Lung (tissue), 11 donors: ENCODE measurements at regions not wholly inside any gene's neighbourhood (a gene's known extent, or its start where the extent isn't known, plus 50 kb on each side); places are given as distances from the start of the nearest gene placed in this dataset.

Source experiments
- ATAC-seq: fragments of 200-7000 bp; cut with Tn5 transposase; one replicate; pipeline ENCODE4 v1.9.1; 2020; ENCODE audit warnings: moderate number of reproducible peaks; ENCODE audit not compliant: insufficient read depth, low FRiP score
- DNase-seq, 3 donors: peaks; one replicate each; pipeline ENCODE4 v3.0.0-alpha.2; 2013 to 2017
- H3K27ac ChIP-seq, 2 donors: one replicate each; pipeline ENCODE4 v1.5.1; 2013; ENCODE audit warnings: mild to moderate bottlenecking in 2 of 2, moderate library complexity in 2 of 2, control low read depth in 1 of 2, inconsistent platforms in 1 of 2, low read depth in 1 of 2, low read length in 1 of 2
- H3K27me3 ChIP-seq, 3 donors: one replicate each; pipeline ENCODE4 v1.5.1; 2013; ENCODE audit warnings: low read length in 2 of 3; ENCODE audit not compliant: control insufficient read depth in 3 of 3, insufficient read depth in 3 of 3
- H3K36me3 ChIP-seq, 4 donors: one replicate each; pipeline ENCODE4 v1.5.1; 2013; ENCODE audit warnings: low read length in 4 of 4, mild to moderate bottlenecking in 1 of 4, moderate library complexity in 1 of 4; ENCODE audit not compliant: control insufficient read depth in 4 of 4, insufficient read depth in 4 of 4
- H3K4me1 ChIP-seq, 5 donors: one replicate each; pipeline ENCODE4 v1.5.1; 2013; ENCODE audit warnings: low read length in 5 of 5, mild to moderate bottlenecking in 2 of 5, moderate library complexity in 1 of 5; ENCODE audit not compliant: control insufficient read depth in 5 of 5, insufficient read depth in 5 of 5
- H3K4me3 ChIP-seq: one replicate; pipeline ENCODE4 v1.5.1; 2013; ENCODE audit warnings: mild to moderate bottlenecking, control low read depth, moderate library complexity
- H3K9ac ChIP-seq, 2 donors: one replicate each; pipeline ENCODE4 v1.5.1; 2013; ENCODE audit warnings: low read length in 2 of 2, control low read depth in 1 of 2; ENCODE audit not compliant: insufficient read depth in 1 of 2
- H3K9me3 ChIP-seq, 4 donors: one replicate each; pipeline ENCODE4 v1.5.1; 2013; ENCODE audit warnings: low read length in 3 of 4, mild to moderate bottlenecking in 1 of 4, moderate library complexity in 1 of 4; ENCODE audit not compliant: control insufficient read depth in 4 of 4, insufficient read depth in 3 of 4
- WGBS, 2 donors: extraction: QIAGEN DNeasy Blood & Tissue Kit; methylation state at CpG; one replicate each; pipeline ENCODE4 v1.1.7; 2013; 5-methylcytosine and 5-hydroxymethylcytosine counted together
- TF ChIP-seq, protein P1 (sequence below): IDR thresholded peaks from 2 replicates; pipeline ENCODE4 v1.5.1; 2012; ENCODE audit warnings: mild to moderate bottlenecking; ENCODE audit errors: control extremely low read depth, extremely low read depth
- donor health status: control.
- donor health status: control.
- donor health status: Bipolar disorder and iron deficiency.
- donor health status: healthy.
- donor health status: DM: yes; HTN: yes; CAD: no.

DNA sequence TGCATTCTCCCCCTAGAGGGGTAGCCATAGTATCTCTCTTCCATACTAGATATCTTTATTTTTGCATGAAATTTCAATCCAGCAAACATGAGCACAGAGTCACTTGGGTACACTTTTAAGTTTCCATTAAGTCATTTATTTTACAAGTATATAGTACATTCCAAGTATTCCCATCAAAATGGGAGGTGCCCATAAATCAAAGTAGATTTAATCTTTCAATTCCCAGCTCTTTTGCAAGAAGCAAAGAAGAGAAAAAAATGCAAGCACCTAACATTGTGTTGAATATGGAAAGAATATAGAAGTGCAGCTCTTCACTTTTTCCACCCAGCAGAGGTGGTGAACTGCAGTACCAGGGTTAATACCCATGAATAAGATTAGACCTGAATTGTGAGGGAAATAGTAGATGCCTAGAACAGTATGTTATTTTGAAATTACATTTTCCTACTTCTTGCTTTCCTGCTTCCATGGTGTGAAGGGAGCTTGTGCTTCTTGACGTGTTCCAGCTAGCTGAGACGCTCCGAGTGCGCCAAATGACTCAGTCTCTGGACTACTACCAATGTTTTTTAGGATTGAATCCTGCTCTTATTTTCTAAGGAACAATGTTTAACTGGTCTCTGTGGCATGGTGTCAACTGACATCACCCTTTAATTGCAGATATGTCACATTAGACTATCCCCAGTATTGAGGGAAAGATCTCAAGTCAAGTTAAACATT, 151.1 kb upstream of the MAF start:
- Histone ChIP-seq H3K27me3 (no peaks in the 10 kb centered on the region), H3K4me1 (peaks cover 0 to 29% (median 0%) of the 10 kb centered on the region in 5 donors), H3K36me3 (no peaks in the 10 kb centered on the region), H3K9ac (no peak overlapping the region), H3K27ac (no peak overlapping the region), H3K4me3 (no peak overlapping the region), H3K9me3 (peaks cover 0 to 4% (median 0%) of the 10 kb centered on the region in 4 donors)
- peak in 2 of 3 donors; percentile 67 to 88 for DNase-seq
- 80 to 85% methylated on average over 4 of the region's 4 CpGs for WGBS, 2 donors
- no peak for ATAC-seq
- TF ChIP-seq, protein P1, sequence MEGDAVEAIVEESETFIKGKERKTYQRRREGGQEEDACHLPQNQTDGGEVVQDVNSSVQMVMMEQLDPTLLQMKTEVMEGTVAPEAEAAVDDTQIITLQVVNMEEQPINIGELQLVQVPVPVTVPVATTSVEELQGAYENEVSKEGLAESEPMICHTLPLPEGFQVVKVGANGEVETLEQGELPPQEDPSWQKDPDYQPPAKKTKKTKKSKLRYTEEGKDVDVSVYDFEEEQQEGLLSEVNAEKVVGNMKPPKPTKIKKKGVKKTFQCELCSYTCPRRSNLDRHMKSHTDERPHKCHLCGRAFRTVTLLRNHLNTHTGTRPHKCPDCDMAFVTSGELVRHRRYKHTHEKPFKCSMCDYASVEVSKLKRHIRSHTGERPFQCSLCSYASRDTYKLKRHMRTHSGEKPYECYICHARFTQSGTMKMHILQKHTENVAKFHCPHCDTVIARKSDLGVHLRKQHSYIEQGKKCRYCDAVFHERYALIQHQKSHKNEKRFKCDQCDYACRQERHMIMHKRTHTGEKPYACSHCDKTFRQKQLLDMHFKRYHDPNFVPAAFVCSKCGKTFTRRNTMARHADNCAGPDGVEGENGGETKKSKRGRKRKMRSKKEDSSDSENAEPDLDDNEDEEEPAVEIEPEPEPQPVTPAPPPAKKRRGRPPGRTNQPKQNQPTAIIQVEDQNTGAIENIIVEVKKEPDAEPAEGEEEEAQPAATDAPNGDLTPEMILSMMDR, result no peak

DNA sequence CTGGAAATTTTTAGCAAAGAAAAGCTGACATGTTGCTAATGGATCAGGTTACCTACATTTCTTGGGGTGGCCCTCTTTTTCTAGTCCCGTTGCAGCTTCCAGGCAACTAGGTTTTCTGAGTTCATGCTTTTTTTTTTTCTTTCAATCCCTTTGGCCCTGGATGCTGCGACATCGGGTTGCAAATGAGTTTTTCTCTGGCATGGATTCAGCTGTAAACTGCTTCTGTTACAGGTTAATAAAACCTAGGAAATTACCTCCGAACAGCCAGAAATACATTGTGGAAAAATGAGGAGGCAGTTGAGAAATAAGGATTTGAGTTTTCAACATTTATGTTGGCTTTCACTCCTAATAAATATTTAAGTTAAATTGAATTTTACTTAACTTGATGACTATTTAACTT, 149.8 kb upstream of the MAF start:
- peaks cover 0 to 29% (median 0%) of the 10 kb centered on the region in 5 donors for H3K4me1 ChIP-seq
- H3K9me3 ChIP-seq, result peaks cover 0 to 4% (median 0%) of the 10 kb centered on the region in 4 donors
- H3K36me3 ChIP-seq, result no peaks in the 10 kb centered on the region
- WGBS, 2 donors, result 84 to 85% methylated on average over 4 of the region's 4 CpGs
- H3K27ac ChIP-seq, result no peak overlapping the region
- ATAC-seq, result no peak
- TF ChIP-seq, protein P1, result no peak
- no peaks in the 10 kb centered on the region for H3K27me3 ChIP-seq
- no peak for DNase-seq
- H3K9ac ChIP-seq, result no peak overlapping the region
- H3K4me3 ChIP-seq, result no peak overlapping the region

DNA sequence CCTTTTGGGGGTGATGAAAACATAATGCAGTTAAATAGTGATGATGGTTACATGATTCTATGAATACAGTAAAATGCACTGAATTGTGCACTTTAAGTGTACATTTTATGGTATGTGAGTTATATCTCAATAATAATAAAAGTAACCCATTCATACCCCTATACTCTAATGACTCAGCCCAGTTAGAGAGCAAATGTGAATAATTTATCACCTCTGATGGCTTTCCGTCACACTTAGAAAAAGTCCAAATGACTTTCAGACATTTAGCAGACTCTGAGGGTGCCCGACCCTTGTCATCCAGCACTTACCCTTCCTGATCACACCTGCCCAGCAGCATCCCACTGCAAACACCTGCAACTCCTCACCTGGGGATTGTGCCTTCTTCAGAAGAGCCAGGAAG, 148.1 kb upstream of the MAF start:
- DNase-seq, result no peak
- TF ChIP-seq, protein P1, result no peak
- no peak overlapping the region for H3K4me3 ChIP-seq

More for the DNA sequence above, 148.1 kb upstream of the MAF start:
- ATAC-seq, result no peak
- H3K27ac ChIP-seq, result no peak overlapping the region
- H3K9me3 ChIP-seq, result peaks cover 0 to 4% (median 0%) of the 10 kb centered on the region in 4 donors
- H3K4me1 ChIP-seq, result peaks cover 0 to 15% (median 0%) of the 10 kb centered on the region in 5 donors
- H3K27me3 ChIP-seq, result no peaks in the 10 kb centered on the region
- no peaks in the 10 kb centered on the region for H3K36me3 ChIP-seq
- 91 to 100% methylated on average over 2 of the region's 2 CpGs for WGBS, 2 donors
- H3K9ac ChIP-seq, result no peak overlapping the region
